Ishikawa (cell line): ENCODE measurements at regions not wholly inside any gene's neighbourhood (a gene's known extent, or its start where the extent isn't known, plus 50 kb on each side); places are given as distances from the start of the nearest gene placed in this dataset.

Experiments
- EP300 ChIP-seq: IDR thresholded peaks from 2 replicates; pipeline ENCODE4 v1.6.1; 2012; ENCODE audit warnings: borderline replicate concordance
- MAX ChIP-seq: IDR thresholded peaks from 2 replicates; pipeline ENCODE4 v1.6.1; 2012
- TAF1 ChIP-seq: IDR thresholded peaks from 2 replicates; pipeline ENCODE4 v1.6.1; 2012; ENCODE audit warnings: low read depth, mild to moderate bottlenecking
- TCF12 ChIP-seq: IDR thresholded peaks from 2 replicates; pipeline ENCODE4 v1.6.1; 2012; ENCODE audit warnings: low read depth

GRCh38 chr9:16154521-16155078 is 601.8 kb downstream of the CCDC171 start:
- TF ChIP-seq EP300 = no peak
- TF ChIP-seq TAF1 = no peak
- TF ChIP-seq TCF12 = no peak
- TF ChIP-seq MAX = no peak
